HL-60 (cell line): ENCODE measurements at regions not wholly inside any gene's neighbourhood (a gene's known extent, or its start where the extent isn't known, plus 50 kb on each side); places are given as distances from the start of the nearest gene placed in this dataset.

ENCODE experiments used
- DNase-seq, 2 experiments: peaks; one replicate each; pipeline ENCODE4 v3.0.0-alpha.2; 2010 to 2020; ENCODE audit warnings: low read depth in 1 of 2, low spot score in 1 of 2
- H3K27ac ChIP-seq: fragments of 250-450 bp; sonication (Bioruptor Pico); replicated peaks from 2 replicates; pipeline ENCODE4 v1.5.1; 2020; ENCODE audit warnings: mild to moderate bottlenecking, moderate library complexity
- H3K27me3 ChIP-seq: fragments of 250-450 bp; sonication (Bioruptor Pico); 2 replicates; pipeline ENCODE4 v1.5.1; 2021; ENCODE audit warnings: mild to moderate bottlenecking, moderate library complexity; ENCODE audit not compliant: insufficient read depth, poor library complexity, severe bottlenecking
- H3K4me3 ChIP-seq: replicated peaks from 2 replicates; pipeline ENCODE4 v1.5.1; 2011; ENCODE audit warnings: mild to moderate bottlenecking, control low read depth, low read length; ENCODE audit not compliant: insufficient read depth
- CTCF ChIP-seq: IDR thresholded peaks from one replicate; pipeline ENCODE4 v1.5.1; 2011; ENCODE audit warnings: low read length, control low read depth, inconsistent platforms; ENCODE audit not compliant: insufficient read depth
- GABPA ChIP-seq: IDR thresholded peaks from 2 replicates; pipeline ENCODE4 v1.6.1; 2012; ENCODE audit warnings: low read depth
- POLR2AphosphoS5 ChIP-seq: IDR thresholded peaks from 2 replicates; pipeline ENCODE4 v1.6.1; 2012; ENCODE audit warnings: low read depth
- REST ChIP-seq: IDR thresholded peaks from 2 replicates; pipeline ENCODE4 v1.6.1; 2012; ENCODE audit warnings: low read depth; ENCODE audit not compliant: insufficient replicate concordance
- SPI1 ChIP-seq: IDR thresholded peaks from 2 replicates; pipeline ENCODE4 v1.6.1; 2012; ENCODE audit warnings: low read depth, mild to moderate bottlenecking, borderline replicate concordance

DNA sequence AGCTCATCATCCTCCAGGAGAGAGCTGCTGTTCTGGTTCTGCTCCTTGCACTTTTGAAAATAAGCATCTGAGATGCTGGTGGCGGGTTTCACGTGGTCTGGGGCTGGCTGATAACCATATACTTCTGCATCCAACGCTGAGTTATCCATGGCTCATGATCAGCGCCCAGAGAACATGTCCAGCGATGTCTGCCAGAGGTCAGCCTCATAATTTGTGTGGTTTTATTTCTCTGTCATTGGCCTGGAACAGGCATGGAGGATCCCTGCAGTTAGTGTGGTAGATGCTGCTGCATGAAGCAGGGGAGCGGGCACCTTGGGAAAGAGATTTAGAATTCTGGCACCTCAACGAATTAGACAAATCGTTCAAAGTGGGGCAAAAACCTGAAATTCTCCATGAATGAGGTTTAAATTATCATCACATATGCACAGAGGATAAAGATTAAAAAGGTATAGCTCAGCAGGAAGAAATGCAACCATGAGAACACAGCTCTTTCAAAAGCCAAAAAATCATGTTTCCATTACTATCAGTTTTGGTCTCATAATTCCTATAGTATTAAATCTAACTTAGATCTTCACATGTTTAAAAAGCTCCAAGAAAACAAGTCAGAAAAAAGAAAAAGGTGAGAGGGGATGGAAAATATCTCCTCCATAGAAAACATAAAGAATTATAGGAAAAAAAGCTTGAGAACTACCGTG lies 157.2 kb downstream of the SOD2 start:
- TF ChIP-seq REST, result no peak
- no peak for TF ChIP-seq SPI1
- no peak for TF ChIP-seq CTCF
- no peak for TF ChIP-seq GABPA
- TF ChIP-seq POLR2AphosphoS5, result no peak
- H3K27ac ChIP-seq, result no peak overlapping the region
- DNase-seq, result no peak
- no peak overlapping the region for H3K4me3 ChIP-seq
- H3K27me3 ChIP-seq, result peaks cover 3% of the 10 kb centered on the region

DNA sequence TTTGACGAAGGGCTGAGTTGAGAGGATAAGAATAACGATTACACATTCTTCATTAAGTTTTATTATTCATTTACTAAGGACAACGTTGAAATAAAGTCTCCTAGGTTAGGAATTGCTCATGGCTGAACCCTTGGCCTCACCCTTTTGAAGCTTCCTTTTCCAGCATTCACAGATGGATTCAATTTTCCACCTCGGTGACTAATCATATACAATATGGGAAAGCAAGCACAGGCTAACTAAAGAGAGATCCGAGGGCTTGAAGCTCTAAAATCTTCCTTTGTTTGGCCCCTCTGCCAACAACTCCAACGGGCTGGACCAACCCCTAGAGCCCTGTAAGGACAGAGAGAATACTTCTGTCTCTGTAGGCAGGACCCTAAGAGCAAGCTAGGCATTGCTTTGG lies 159.5 kb downstream of the SOD2 start:
- H3K27me3 ChIP-seq, result peaks cover 3% of the 10 kb centered on the region
- DNase-seq, result no peak
- TF ChIP-seq CTCF, result no peak
- no peak for TF ChIP-seq SPI1
- TF ChIP-seq POLR2AphosphoS5, result no peak
- no peak for TF ChIP-seq REST
- no peak for TF ChIP-seq GABPA
- no peak overlapping the region for H3K27ac ChIP-seq
- no peak overlapping the region for H3K4me3 ChIP-seq

DNA sequence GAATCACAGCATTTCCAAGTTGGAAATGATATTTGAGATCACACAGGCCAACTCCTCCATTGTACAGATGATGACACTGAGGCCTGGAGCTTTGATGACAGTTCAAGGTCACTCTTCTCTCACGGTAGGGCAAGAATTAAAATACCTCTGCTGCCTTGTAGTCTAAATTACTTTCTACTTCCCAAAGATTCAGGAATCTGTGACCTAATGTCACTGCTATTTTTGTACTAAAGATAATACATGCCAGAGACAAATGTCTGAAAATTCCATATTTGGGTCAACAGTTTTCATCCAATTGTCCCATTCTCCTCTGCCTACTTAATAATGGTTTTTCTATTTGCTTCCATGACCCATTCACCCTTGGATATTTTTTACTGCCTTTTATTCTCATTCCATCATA lies 160.0 kb downstream of the SOD2 start:
- TF ChIP-seq POLR2AphosphoS5, result no peak
- no peak for TF ChIP-seq REST
- no peak for TF ChIP-seq GABPA
- no peak for TF ChIP-seq SPI1
- TF ChIP-seq CTCF, result no peak
- H3K27ac ChIP-seq, result no peak overlapping the region
- no peak for DNase-seq
- peaks cover 3% of the 10 kb centered on the region for H3K27me3 ChIP-seq
- no peak overlapping the region for H3K4me3 ChIP-seq
